ENCODE measurements at regions not wholly inside any gene's neighbourhood (a gene's known extent, or its start where the extent isn't known, plus 50 kb on each side); places are given as distances from the start of the nearest gene placed in this dataset.
"Not testable (repeated sequence)": the region's sequence is repeated elsewhere in the genome, so short reads cannot be mapped to it uniquely, and the experiment has no call there.

DNA sequence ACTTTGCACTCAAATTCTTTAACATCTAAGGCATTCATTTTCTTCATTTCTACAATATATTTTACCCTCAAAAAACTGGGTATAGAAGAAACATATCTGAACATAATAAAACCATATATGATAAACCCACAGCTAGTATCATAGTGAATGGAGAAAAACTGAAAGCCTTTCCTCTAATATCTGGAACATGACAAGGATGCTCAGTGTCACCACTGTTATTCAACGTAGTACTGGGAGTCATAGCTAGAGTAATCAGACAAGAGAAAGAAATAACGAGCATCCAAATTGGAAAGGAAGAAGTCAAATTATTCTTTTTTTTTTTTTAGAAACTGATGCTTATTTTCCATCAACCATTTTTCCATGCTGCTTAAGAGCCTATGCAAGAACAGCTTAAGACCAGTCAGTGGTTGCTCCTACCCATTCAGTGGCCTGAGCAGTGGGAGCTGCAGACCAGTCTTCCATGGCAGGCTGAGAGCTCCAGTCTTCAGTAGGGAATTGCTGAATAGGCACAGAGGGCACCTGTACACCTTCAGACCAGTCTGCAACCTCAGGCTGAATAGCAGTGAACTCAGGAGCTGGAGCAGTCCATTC lies 58.0 kb upstream of the RAP1B start:
- H3K9me3 ChIP-seq (ENCODE audit: control insufficient read depth, low read length); H3K36me3 ChIP-seq (ENCODE audit: control insufficient read depth, insufficient read depth, low read length); H3K27ac ChIP-seq (ENCODE audit: insufficient read depth, low read length, poor library complexity, severe bottlenecking); H3K4me1 ChIP-seq (ENCODE audit: control insufficient read depth, insufficient read depth, low read length, poor library complexity, severe bottlenecking); DNase-seq; H3K27me3 ChIP-seq (replicated peaks; ENCODE audit: control insufficient read depth, insufficient read depth, low read length, poor library complexity, severe bottlenecking); H3K4me3 ChIP-seq (ENCODE audit: insufficient read depth, low read depth, low read length, poor library complexity, severe bottlenecking): not testable (repeated sequence)

DNA sequence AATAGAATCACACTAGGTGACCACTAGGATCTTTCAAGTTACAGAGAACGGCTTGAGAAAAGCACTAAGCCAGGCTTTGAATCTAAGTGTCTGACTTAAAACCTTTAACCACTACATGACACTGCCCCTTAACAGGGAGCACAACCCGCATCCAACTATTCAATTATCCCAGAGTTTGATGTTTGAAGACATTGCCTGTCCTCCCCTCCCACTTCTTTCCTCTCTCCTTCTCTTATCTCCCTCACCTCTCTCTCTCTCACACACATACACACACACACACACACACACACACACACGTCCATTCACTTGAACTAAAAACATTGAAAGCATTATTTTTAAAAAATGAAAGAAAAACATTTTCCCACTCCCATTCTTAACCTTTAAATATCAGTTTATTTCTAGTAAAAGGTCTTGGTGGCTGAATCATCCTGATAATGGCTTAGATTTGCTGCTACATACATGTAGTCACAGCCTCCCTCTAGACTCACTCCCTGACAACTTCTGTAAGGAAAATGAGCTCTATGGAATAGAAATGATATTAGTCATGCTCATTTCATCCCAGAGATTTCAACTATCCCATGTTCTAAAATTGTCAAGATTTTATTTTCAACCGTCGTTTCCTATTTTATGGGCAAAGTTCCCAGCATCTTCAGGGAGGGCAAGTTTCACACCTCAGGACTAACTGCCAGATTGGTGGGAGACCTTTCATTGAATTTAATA lies 53.5 kb upstream of the RAP1B start:
- no peaks in the 10 kb centered on the region for H3K36me3 ChIP-seq (ENCODE audit: control insufficient read depth, insufficient read depth, low read length)

DNA sequence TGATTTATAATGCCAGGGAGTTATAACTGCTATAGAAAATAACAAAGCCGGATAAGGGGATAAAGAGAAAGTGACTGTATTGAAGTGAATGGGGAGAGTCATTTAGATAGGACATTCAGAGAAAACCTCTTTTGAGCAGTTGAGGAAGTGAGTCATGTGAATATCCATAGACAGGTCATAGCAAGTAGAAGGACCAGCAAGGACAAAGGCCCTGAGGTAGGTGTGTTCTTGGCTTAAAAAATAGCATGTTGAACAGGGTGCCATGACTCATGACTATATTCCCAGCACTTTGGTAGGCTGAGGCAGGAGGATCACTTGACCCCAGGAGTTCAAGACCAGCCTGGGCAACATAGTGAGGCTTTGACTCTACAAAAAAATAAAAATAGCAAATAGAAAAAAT lies 51.5 kb upstream of the RAP1B start:
- no peaks in the 10 kb centered on the region for H3K4me1 ChIP-seq (ENCODE audit: control insufficient read depth, insufficient read depth, low read length, poor library complexity, severe bottlenecking)
- no peaks in the 10 kb centered on the region for H3K27me3 ChIP-seq (replicated peaks; ENCODE audit: control insufficient read depth, insufficient read depth, low read length, poor library complexity, severe bottlenecking)
- no peak overlapping the region for H3K4me3 ChIP-seq (ENCODE audit: insufficient read depth, low read depth, low read length, poor library complexity, severe bottlenecking)
- H3K27ac ChIP-seq (ENCODE audit: insufficient read depth, low read length, poor library complexity, severe bottlenecking) = no peak overlapping the region
- no peaks in the 10 kb centered on the region for H3K36me3 ChIP-seq (ENCODE audit: control insufficient read depth, insufficient read depth, low read length)
- H3K9me3 ChIP-seq (ENCODE audit: control insufficient read depth, low read length) = no peaks in the 10 kb centered on the region
- DNase-seq = no peak

More for the DNA sequence above, 53.5 kb upstream of the RAP1B start:
- H3K27me3 ChIP-seq (replicated peaks; ENCODE audit: control insufficient read depth, insufficient read depth, low read length, poor library complexity, severe bottlenecking) = no peaks in the 10 kb centered on the region
- H3K4me3 ChIP-seq (ENCODE audit: insufficient read depth, low read depth, low read length, poor library complexity, severe bottlenecking) = no peak overlapping the region
- H3K4me1 ChIP-seq (ENCODE audit: control insufficient read depth, insufficient read depth, low read length, poor library complexity, severe bottlenecking) = no peaks in the 10 kb centered on the region
- no peaks in the 10 kb centered on the region for H3K9me3 ChIP-seq (ENCODE audit: control insufficient read depth, low read length)
- H3K27ac ChIP-seq (ENCODE audit: insufficient read depth, low read length, poor library complexity, severe bottlenecking) = no peak overlapping the region
- DNase-seq = no peak

DNA sequence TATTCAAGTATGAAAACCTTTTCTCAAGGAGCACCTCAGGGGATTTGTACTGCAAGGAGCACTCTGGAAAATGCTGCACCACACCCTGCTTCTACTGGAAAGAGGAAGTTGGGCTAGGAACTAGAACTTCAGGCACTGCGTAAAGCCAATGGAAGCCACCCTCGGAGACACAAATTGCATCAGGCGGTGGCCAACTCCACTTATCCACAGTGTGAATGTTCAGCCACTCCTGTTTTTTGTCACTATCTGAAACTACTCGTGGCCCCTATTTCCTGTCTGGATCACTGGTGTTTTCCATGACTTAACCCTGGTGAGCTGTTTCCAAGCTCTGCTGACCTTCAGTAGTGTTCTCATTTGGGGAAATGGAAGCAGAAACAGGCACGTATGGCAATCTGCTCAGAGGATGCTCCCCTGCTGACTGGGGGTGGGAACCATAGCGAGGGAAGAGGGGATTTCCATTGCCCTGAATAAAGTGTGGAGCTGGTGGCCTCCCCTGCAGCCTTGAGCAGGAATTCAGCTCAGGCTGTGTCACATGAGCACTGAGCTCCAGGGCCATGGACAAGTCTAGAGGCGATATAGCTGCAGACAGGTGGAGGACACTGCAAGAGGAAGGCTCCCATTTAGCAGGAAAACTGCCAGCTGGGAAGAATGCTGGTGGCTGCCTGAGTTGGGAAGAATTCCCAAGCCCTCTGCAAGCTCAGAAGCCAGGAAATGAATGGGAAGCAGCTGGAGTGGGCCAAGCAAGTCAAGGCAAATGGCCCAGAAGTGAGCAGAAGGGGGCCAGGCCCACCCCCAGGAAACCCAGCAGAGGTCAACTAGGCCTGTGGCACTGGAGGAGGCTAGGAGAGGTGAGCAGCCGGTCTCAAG lies 50.5 kb upstream of the RAP1B start:
- Histone ChIP-seq H3K4me1 (ENCODE audit: control insufficient read depth, insufficient read depth, low read length, poor library complexity, severe bottlenecking) (peaks cover 3% of the 10 kb centered on the region), H3K36me3 (ENCODE audit: control insufficient read depth, insufficient read depth, low read length) (no peaks in the 10 kb centered on the region), H3K4me3 (ENCODE audit: insufficient read depth, low read depth, low read length, poor library complexity, severe bottlenecking) (no peak overlapping the region), H3K27me3 (replicated peaks; ENCODE audit: control insufficient read depth, insufficient read depth, low read length, poor library complexity, severe bottlenecking) (no peaks in the 10 kb centered on the region), H3K9me3 (ENCODE audit: control insufficient read depth, low read length) (no peaks in the 10 kb centered on the region), H3K27ac (ENCODE audit: insufficient read depth, low read length, poor library complexity, severe bottlenecking) (no peak overlapping the region)
- no peak for DNase-seq

DNA sequence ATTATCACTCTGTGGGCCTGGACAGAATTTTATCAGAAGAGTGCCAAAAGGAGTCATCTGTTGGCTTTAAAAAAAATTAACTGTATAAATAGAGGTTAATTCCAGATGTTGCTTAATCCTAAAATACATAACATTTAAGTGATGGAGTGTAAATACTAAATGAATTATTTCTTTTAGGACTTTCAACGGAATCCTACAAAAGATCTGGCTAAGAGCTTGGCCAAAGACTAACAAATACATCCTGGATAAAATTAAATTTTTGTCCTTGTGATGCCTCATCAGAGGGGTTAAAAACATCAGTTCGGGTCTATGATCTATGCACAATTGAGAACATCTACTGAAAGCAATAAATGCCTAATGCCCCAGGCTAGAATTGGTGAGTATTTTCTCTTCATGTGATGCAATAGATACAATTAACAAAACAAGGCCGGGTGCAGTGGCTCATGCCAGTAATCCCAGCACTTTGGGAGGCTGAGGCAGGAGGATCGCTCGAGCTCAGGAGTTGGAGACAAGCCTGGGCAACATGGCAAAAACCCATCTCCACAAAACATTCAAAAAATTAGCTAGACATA lies 49.8 kb upstream of the RAP1B start:
- no peaks in the 10 kb centered on the region for H3K9me3 ChIP-seq (ENCODE audit: control insufficient read depth, low read length)
- peaks cover 3% of the 10 kb centered on the region for H3K4me1 ChIP-seq (ENCODE audit: control insufficient read depth, insufficient read depth, low read length, poor library complexity, severe bottlenecking)
- H3K4me3 ChIP-seq (ENCODE audit: insufficient read depth, low read depth, low read length, poor library complexity, severe bottlenecking) = no peak overlapping the region
- H3K27me3 ChIP-seq (replicated peaks; ENCODE audit: control insufficient read depth, insufficient read depth, low read length, poor library complexity, severe bottlenecking) = no peaks in the 10 kb centered on the region
- no peaks in the 10 kb centered on the region for H3K36me3 ChIP-seq (ENCODE audit: control insufficient read depth, insufficient read depth, low read length)
- H3K27ac ChIP-seq (ENCODE audit: insufficient read depth, low read length, poor library complexity, severe bottlenecking) = no peak overlapping the region
- no peak for DNase-seq
